T1000 (cell line): ENCODE measurements at regions not wholly inside any gene's neighbourhood (a gene's known extent, or its start where the extent isn't known, plus 50 kb on each side); places are given as distances from the start of the nearest gene placed in this dataset.

Source experiments
- DNase-seq: peaks from one replicate; lab custom pipeline; 2025; ENCODE audit warnings: mixed read lengths; lab: John Stamatoyannopoulos, UW

- DNase-seq = no peak
These were observed 570.5 kb downstream of the TDRD15 start for GRCh38 chr2:21694079-21694878.

GRCh38 chr2:21696900-21697299, 573.1 kb downstream of the TDRD15 start:
- DNase-seq = no peak

GRCh38 chr2:21700644-21701043, 576.9 kb downstream of the TDRD15 start:
- DNase-seq = no peak

GRCh38 chr2:21710031-21710430, 586.3 kb downstream of the TDRD15 start:
- DNase-seq = no peak

- DNase-seq = no peak
These were observed 586.7 kb downstream of the TDRD15 start for GRCh38 chr2:21710496-21710895.

GRCh38 chr2:21715887-21716286, 592.1 kb downstream of the TDRD15 start:
- DNase-seq = no peak

GRCh38 chr2:21727101-21727500, 603.3 kb downstream of the TDRD15 start:
- DNase-seq = no peak

- no peak for DNase-seq
These were observed 604.4 kb downstream of the TDRD15 start for GRCh38 chr2:21728133-21728532.

GRCh38 chr2:21730141-21730540, 606.4 kb downstream of the TDRD15 start:
- DNase-seq = no peak

GRCh38 chr2:21740484-21740883, 616.7 kb downstream of the TDRD15 start:
- no peak for DNase-seq

GRCh38 chr2:21746499-21746898, 622.7 kb downstream of the TDRD15 start:
- no peak for DNase-seq

- DNase-seq = no peak
These were observed 624.7 kb downstream of the TDRD15 start for GRCh38 chr2:21748501-21748900.

GRCh38 chr2:21754164-21754788, 630.5 kb downstream of the TDRD15 start:
- no peak for DNase-seq

- no peak for DNase-seq
These were observed 634.1 kb downstream of the TDRD15 start for GRCh38 chr2:21757805-21758430.

- DNase-seq = no peak
These were observed 636.1 kb downstream of the TDRD15 start for GRCh38 chr2:21759819-21760218.

GRCh38 chr2:21761361-21761760, 637.6 kb downstream of the TDRD15 start:
- no peak for DNase-seq

- DNase-seq = no peak
These were observed 639.7 kb downstream of the TDRD15 start for GRCh38 chr2:21763501-21763900.

- DNase-seq = no peak
These were observed 647.0 kb downstream of the TDRD15 start for GRCh38 chr2:21770787-21771186.

- DNase-seq = no peak
These were observed 648.9 kb downstream of the TDRD15 start for GRCh38 chr2:21772624-21773023.

- DNase-seq = no peak
These were observed 649.4 kb downstream of the TDRD15 start for GRCh38 chr2:21773168-21773567.

- DNase-seq = no peak
These were observed 651.1 kb downstream of the TDRD15 start for GRCh38 chr2:21774691-21775368.

- no peak for DNase-seq
These were observed 656.0 kb downstream of the TDRD15 start for GRCh38 chr2:21779786-21780185.

- DNase-seq = no peak
These were observed 658.2 kb downstream of the TDRD15 start for GRCh38 chr2:21781962-21782361.
